Left lung (tissue), 4 donors: ENCODE measurements at regions not wholly inside any gene's neighbourhood (a gene's known extent, or its start where the extent isn't known, plus 50 kb on each side); places are given as distances from the start of the nearest gene placed in this dataset.
"Not testable (repeated sequence)": the region's sequence is repeated elsewhere in the genome, so short reads cannot be mapped to it uniquely, and the experiment has no call there.

Experiments used
- ATAC-seq: fragments of 200-7000 bp; cut with Tn5 transposase; one replicate; pipeline ENCODE4 v1.9.1; 2020; ENCODE audit warnings: moderate library complexity
- DNase-seq, 4 donors: peaks; one replicate each; pipeline ENCODE4 v3.0.0-alpha.2; 2013 to 2020
- H3K27ac ChIP-seq, 2 donors: fragments of 200-600 bp; sonication (generic) in 1 of 2; one replicate each; pipeline versions ENCODE4 v1.5.0 to v1.8.0; 2020 to 2021
- H3K27me3 ChIP-seq, 2 donors: fragments of 200-600 bp; sonication (generic) in 1 of 2; one replicate each; pipeline versions ENCODE4 v1.5.0 to v1.8.0; 2020 to 2021
- H3K36me3 ChIP-seq, 2 donors: fragments of 200-600 bp; sonication (generic) in 1 of 2; one replicate each; pipeline versions ENCODE4 v1.5.0 to v1.8.0; 2020 to 2021
- H3K4me1 ChIP-seq, 2 donors: fragments of 200-600 bp; one replicate each; pipeline ENCODE4 v1.8.0; 2021
- H3K4me3 ChIP-seq, 2 donors: fragments of 200-600 bp; sonication (generic) in 1 of 2; one replicate each; pipeline versions ENCODE4 v1.5.0 to v1.8.0; 2020 to 2021; ENCODE audit warnings: mild to moderate bottlenecking in 1 of 2
- H3K9me3 ChIP-seq, 2 donors: fragments of 200-600 bp; sonication (generic) in 1 of 2; one replicate each; pipeline versions ENCODE4 v1.5.0 to v1.8.0; 2020 to 2021
- intact Hi-C, 2 donors: fragments of 100-400 bp; cut with DNase I; formaldehyde crosslinking; loops; one replicate each; pipeline versions ENCODE4 v1.11.2 to v1.14.2; 2022
- TF ChIP-seq, protein P1 (sequence below), 2 donors: fragments of 200-600 bp; sonication (generic) in 1 of 2; IDR thresholded peaks; one replicate each; pipeline versions ENCODE4 v1.5.0 to v1.8.0; 2021; ENCODE audit warnings: antibody characterized with exemption in 2 of 2
- donor health status: DM: no; HTN: yes; CAD: no.
- donor health status: DM: no; HTN: no; CAD: no.

DNA sequence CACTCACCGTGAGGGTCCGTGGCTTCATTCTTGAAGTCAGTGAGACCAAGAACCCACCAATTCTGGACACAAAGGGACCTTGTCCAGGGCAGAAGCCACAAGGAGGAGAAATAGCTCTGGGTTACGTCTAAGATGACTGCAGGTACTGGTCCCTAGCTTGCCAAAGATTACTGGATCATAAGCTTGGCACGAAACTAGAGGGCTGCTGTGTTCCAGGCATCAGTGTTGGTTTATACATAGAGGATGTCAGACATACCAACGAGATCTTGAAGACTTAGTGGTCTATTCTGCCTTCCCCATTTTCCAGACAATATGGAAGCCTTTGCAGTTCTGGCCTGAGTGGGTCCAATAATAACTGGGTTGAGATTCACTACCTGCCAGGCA is 175.7 kb downstream of the TBX18 start:
- no peaks in the 10 kb centered on the region for H3K27me3 ChIP-seq
- H3K4me1 ChIP-seq: no peaks in the 10 kb centered on the region
- no peak overlapping the region for H3K27ac ChIP-seq
- DNase-seq (no peak), ATAC-seq (no peak)
- TF ChIP-seq, protein P1, sequence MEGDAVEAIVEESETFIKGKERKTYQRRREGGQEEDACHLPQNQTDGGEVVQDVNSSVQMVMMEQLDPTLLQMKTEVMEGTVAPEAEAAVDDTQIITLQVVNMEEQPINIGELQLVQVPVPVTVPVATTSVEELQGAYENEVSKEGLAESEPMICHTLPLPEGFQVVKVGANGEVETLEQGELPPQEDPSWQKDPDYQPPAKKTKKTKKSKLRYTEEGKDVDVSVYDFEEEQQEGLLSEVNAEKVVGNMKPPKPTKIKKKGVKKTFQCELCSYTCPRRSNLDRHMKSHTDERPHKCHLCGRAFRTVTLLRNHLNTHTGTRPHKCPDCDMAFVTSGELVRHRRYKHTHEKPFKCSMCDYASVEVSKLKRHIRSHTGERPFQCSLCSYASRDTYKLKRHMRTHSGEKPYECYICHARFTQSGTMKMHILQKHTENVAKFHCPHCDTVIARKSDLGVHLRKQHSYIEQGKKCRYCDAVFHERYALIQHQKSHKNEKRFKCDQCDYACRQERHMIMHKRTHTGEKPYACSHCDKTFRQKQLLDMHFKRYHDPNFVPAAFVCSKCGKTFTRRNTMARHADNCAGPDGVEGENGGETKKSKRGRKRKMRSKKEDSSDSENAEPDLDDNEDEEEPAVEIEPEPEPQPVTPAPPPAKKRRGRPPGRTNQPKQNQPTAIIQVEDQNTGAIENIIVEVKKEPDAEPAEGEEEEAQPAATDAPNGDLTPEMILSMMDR (IDR thresholded peaks at IDR 0.05): no peak
- no peaks in the 10 kb centered on the region for H3K36me3 ChIP-seq
- intact Hi-C loops: no loop called here
- no peaks in the 10 kb centered on the region for H3K9me3 ChIP-seq
- H3K4me3 ChIP-seq: no peak overlapping the region

DNA sequence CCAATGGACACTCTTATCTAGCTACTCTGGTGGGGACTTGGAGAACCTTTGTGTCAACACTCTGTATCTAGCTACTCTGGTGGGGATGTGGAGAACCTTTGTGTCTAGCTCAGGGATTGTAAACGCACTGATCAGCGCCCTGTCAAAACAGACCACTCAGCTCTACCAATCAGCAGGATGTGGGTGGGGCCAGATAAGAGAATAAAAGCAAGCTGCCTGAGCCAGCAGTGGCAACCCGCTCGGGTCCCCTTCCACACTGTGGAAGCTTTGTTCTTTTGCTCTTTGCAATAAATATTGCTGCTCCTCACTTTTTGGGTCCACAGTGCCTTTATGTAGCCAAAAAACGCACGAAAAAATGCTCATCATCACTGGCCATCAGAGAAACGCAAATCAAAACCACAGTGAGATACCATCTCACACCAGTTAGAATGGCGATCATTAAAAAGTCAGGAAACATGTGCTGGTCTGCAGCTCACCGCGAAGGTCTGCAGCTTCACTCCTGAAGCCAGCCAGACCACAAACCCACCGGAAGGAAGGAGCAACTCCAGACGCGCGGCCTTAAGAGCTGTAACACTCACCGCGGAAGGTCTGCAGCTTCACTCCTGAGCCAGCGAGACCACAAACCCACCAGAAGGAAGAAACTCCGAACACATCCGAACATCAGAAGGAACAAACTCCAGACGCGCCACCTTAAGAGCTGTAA is 176.3 kb downstream of the TBX18 start:
- H3K4me3 ChIP-seq, H3K27ac ChIP-seq, ATAC-seq, H3K9me3 ChIP-seq, intact Hi-C loops, H3K36me3 ChIP-seq, H3K4me1 ChIP-seq, H3K27me3 ChIP-seq: not testable (repeated sequence)
- DNase-seq: peak in 1 of 4 donors; percentile 32

DNA sequence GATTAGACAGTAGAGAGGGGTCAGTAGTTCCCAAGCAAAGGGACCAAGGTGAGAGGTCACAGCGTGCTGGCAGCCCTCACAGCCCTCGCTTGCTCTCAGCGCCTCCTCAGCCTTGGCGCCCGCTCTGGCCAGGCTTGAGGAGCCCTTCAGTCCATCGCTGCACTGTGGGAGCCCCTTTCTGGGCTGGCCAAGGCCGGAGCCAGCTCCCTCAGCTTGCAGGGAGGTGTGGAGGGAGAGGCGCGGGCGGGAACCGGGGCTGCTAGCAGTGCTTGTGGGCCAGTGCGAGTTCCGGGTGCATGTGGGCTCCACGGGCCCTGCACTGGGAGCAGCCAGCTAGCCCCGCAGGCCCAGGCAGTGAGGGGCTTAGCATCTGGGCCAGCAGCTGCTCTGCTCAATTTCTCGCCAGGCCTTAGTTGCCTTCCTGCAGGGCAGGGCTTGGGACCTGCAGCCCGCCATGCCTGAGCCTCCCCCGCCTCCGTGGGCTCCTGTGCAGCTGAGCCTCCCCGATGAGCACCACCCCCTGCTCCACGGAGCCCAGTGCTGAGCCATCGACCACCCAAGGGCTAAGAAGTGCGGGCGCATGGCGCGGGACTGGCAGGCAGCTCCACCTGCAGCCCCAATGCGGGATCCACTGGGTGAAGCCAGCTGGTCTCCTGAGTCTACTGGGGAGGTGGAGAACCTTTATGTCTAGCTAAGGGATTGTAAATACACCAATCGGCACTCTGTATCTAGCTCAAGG is 177.0 kb downstream of the TBX18 start:
- H3K27ac ChIP-seq, H3K4me1 ChIP-seq, H3K9me3 ChIP-seq, intact Hi-C loops, H3K36me3 ChIP-seq, H3K27me3 ChIP-seq, ATAC-seq, H3K4me3 ChIP-seq: not testable (repeated sequence)
- DNase-seq: peak in 1 of 4 donors; percentile 67

DNA sequence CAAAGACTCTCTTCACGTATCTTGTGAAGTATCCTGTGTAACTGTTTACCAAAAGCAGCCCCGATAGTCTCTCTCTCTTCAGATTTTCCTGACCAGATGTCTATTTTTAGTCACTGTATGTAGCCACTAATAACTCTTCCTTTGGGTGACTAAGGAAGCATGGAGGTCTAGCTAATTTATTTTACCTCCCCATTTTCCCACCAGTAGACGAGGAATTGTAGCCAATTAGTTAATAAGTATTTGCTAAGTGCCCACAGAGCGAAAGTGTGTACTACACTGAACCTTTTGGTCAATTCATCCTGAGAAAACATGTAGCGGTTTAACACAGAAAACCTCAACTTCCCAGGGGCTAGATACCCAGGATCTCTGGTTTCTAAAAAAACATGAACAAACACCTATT is 180.6 kb downstream of the TBX18 start:
- no peak overlapping the region for H3K4me3 ChIP-seq
- H3K36me3 ChIP-seq: no peaks in the 10 kb centered on the region
- no peaks in the 10 kb centered on the region for H3K27me3 ChIP-seq
- DNase-seq (no peak), ATAC-seq (no peak)
- no peaks in the 10 kb centered on the region for H3K4me1 ChIP-seq
- TF ChIP-seq, protein P1 (IDR thresholded peaks at IDR 0.05): no peak
- H3K9me3 ChIP-seq: no peaks in the 10 kb centered on the region
- no peak overlapping the region for H3K27ac ChIP-seq
- intact Hi-C loops: no loop called here

DNA sequence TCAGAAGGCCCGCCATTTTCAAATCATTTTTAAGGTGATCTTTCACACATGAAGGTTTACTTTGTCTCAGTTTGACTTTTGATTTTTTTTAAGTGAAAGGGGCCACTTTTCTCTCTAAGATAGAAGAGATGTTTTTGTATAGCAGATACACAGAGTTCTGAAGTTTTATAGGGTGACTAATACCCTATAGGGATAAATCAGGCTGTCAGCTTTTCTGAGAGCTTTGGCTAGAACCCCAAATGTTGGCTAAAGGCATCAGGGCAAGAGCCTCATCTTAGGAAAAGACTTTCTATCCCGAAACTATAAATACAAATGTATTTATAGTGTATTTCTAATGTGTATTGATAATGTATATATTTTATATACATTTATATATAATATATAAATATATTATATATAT is 181.4 kb downstream of the TBX18 start:
- Histone ChIP-seq H3K4me1 (no peaks in the 10 kb centered on the region), H3K9me3 (no peaks in the 10 kb centered on the region), H3K27me3 (no peaks in the 10 kb centered on the region), H3K4me3 (no peak overlapping the region), H3K27ac (no peak overlapping the region), H3K36me3 (no peaks in the 10 kb centered on the region)
- TF ChIP-seq, protein P1 (IDR thresholded peaks at IDR 0.05): no peak
- DNase-seq: no peak
- ATAC-seq: no peak
- intact Hi-C loops: no loop called here

DNA sequence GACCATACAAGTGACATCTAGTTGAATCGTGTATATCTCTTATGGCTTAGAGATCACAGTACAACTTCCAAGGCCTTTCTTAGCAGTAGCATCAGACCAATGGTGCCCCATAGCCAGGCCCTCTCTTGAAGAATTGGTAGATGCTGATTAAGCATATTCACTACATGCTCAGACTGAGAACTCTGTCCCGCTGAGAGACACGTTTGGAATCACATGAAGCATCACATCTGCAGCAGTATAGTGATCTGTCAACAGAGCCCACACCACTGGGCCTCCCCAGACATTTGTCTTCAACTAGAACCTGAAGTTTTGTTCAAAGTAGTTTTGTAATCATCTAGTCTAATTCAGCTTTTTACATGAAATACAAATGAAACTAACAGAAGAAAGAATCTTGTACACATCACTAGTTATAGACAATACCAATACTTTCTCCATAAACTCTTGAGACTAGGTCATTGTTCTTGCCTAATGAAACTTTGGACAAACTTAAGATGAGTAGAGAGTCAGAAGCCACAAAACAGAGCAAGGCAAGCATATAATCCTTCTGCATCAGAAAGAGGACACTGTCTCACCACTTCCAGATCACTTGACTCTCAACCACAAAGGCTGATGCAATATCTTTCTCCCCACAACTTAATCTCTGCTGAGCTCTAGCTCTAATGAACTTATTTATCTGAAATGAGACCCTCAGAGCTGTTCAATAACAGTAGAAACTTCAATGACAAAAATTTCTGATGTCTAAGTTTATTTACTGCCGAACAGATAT is 182.7 kb downstream of the TBX18 start:
- ATAC-seq: peak; percentile 42

More for the DNA sequence above, 182.7 kb downstream of the TBX18 start:
- no peaks in the 10 kb centered on the region for H3K9me3 ChIP-seq
- intact Hi-C loops: no loop called here
- TF ChIP-seq, protein P1 (IDR thresholded peaks at IDR 0.05): no peak
- H3K4me3 ChIP-seq: no peak overlapping the region
- no peak overlapping the region for H3K27ac ChIP-seq
- no peak for DNase-seq
- H3K36me3 ChIP-seq: no peaks in the 10 kb centered on the region
- no peaks in the 10 kb centered on the region for H3K4me1 ChIP-seq
- no peaks in the 10 kb centered on the region for H3K27me3 ChIP-seq
